HG02840 (cell line): ENCODE measurements at regions not wholly inside any gene's neighbourhood (a gene's known extent, or its start where the extent isn't known, plus 50 kb on each side); places are given as distances from the start of the nearest gene placed in this dataset.
"Not testable (repeated sequence)": the region's sequence is repeated elsewhere in the genome, so short reads cannot be mapped to it uniquely, and the experiment has no call there.

ENCODE experiments used
- ATAC-seq: cut with Tn5 transposase; IDR thresholded peaks from one replicate; pipeline ENCODE4 v1.9.1; 2021; ENCODE audit warnings: mild to moderate bottlenecking, moderate library complexity, moderate number of reproducible peaks; ENCODE audit not compliant: unreplicated experiment, low FRiP score

DNA sequence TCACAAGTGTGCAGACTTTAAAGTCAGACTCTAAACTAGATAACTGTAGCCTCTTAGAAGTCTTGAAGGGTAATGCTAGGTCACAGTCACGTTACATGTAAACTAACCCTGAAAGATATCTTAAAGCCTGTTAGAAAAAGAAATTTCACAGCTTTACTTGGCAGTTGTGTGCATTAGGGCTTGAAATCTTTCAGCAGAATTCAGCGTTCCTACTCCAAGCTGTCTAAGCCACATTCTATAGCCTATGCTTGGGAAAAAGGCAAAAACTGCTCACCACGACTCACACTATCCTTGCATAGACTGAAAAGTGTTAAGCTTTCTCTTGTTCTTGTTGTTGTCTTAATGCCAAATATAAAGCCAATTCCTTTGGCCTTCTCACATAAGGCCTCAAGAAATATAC lies 338.0 kb upstream of the SASH1 start:
- ATAC-seq: no peak

DNA sequence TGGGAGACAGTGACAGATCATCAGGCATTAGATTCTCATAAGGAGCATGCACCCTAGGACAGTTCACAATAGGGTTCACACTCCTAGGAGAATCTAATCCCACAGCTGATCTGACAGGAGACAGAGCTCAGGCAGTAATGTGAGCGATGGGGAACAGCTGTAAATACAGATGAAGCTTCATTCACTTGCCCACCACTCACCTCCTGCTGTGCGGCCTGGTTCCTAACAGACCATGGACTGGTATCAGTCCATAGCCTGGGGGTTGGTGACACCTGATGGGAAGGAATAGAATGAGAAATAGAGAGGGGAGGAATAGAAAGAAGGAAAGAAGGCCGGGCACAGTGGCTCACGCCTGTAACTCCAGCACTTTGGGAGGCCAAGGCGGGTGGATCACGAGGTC lies 336.8 kb upstream of the SASH1 start:
- ATAC-seq: no peak

DNA sequence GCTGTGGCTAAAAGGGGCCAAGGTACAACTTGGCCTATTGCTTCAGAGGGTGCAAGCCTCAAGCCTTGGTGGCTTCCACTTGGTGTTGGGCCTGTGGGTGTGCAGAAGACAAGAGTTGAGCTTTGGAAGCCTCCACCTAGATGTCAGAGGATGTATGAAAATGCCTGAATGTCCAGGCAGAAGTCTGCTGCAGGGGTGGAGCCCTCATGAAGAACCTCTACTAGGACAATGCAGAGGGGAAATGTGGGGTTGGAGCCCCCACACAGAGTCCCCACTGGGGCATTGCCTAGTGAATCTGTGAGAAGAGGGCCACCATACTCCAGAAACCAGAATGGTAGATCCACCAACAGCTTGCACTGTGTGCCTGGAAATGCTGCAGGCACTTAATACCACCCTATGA lies 332.1 kb upstream of the SASH1 start:
- not testable (repeated sequence) for ATAC-seq

DNA sequence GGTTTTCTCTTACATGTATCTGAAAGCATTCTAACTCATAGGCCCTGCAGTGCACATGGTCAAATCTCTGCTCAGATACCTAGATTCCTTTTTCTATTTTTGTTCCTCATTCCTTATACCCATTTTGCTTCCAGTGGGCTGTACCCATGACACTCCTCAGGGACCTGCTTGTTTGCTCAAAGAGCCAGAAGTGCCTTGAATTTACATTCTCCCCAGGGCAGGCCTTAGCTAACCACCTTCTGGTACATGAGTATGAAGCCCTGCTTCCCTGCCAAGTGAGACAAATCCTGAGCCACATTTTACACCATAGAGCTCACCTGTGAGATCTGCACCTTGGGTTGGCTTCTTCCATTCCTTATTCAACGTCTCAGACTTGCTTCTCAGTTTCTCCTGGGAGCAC lies 326.6 kb upstream of the SASH1 start:
- ATAC-seq: no peak

DNA sequence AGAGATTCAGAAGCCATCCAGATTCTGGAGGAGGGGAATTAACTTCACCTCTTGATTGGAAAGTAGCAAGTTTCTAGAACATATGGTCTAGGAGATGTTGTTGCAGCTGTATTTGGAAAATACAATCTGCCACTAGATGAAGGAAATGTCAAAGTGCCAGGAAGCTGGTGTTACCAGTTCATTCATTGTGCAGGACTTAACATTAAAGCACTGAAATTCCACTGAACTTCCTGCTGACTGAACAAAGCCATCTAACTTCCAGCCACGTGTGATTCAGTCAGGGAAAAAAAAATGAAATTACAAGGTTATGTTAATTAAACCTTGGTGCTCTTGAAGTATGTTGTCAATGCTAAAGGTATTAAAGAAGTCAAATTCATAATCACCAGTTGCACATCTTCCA lies 321.5 kb upstream of the SASH1 start:
- ATAC-seq: no peak

DNA sequence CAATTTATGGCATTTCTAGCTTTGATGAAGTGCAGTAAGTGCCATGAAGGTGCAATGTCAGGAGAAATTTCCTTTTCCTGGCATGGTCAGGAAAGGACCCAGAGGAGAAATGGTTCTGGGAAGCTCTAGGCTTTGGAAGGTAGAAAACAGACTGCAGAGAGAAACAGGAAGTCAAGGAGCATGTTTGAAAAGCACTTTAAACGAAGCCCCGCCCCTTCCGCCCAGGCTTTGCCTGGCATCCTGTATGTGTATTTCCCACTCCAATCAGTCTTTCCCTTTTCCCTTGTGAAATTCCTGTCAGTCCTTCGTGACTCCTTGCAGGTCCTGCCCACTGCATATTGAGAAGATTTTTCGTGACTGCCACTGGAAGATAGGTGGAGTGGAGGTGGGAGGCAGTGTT lies 320.9 kb upstream of the SASH1 start:
- no peak for ATAC-seq

DNA sequence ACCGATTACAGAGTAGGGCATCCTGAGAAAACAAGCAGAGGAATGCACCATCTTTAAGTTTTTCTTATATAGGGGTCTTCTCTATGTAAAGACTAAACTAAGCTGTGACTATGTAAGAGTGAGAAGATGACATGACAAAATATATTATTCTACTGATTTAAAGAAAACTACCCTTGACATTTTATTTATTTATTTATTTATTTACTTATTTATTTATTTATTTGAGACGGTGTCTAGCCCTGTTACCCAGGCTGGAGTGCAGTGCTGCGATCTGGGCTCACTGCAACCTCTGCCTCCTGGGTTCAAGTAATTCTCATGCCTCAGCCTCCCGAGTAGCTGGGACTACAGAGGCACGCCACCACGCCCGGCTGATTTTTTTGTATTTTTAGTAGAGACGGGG lies 320.4 kb upstream of the SASH1 start:
- ATAC-seq: not testable (repeated sequence)

DNA sequence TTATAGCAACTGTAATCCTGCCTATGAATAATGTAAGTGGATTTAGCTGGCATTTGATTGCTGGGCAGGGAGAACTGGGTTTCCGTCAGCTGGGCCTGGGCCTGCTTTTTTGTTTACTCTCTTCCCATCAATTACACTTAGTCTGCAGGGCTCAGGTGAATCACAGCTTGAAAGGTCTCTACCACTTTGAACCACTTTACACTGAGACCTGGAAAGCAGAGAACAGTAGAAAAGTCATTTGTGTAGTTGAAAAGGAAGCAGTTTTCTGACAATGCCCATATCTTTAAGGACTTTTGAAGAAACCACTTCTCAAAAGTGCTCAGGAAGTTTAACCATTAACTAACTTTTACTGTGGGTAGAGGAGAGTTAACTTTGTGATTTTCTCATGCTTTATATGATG lies 315.4 kb upstream of the SASH1 start:
- no peak for ATAC-seq

DNA sequence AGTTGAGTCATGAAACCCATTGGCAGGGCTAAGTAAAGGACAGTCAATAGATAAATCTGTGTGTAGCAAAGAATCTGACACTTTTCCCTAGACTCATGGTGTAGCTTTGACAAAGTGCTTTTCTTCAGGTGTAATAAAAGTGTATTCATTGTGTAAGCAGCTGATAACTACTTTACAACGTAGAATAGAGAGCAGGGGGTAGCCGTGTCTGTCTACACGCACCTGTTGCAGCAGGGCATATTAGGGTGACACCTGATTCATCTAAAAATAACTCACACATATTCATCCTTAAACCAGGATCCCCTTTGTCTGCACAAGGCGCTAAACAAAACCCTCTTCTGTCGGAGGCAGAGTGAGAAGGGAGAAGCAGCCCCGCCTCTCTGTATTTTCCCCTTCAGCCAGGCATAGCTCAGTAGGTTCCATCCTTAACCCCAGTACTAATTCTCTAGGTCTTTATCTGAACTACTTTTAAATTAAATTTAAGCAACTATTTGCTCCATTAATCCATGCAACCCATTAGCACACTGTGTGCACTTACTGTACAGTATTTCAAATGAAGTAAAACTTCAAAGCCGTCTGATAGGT lies 306.7 kb upstream of the SASH1 start:
- no peak for ATAC-seq

DNA sequence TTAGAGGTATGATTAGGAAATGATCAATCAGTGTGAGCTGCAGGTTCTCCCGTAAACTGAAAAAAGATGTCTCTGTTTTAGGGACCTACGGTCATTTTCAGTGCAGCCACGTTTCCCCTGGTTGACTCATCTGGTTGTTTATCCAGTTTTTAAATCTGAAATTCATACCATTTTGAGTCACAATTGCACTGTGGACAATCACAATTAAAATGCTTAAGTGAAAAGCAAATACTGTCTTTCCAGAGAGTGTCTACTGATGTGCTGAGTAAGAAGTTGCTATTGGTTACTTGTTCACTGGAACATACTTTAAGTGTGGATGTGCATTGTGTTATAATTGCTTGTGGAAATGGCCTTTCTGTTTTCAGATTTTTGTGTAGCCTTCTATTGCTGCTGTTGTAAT lies 305.1 kb upstream of the SASH1 start:
- ATAC-seq: no peak

DNA sequence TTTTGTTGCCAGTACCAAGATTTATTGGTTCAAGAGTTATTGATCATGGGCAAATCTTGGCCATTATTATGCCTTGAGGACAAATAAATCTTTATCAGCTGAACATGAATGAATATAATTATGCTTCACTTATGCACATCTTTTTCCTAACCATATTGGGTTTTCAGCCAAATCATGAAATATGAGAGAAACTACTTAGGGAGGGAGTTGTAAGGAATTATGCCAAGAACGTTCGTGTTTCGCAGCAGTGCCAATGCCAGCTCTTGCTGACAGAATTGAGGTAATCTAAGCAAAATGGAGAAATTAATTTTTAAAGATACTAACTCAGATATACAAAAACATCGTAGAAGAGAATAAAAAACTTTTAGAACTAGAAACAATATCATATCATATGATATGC lies 301.1 kb upstream of the SASH1 start:
- no peak for ATAC-seq

DNA sequence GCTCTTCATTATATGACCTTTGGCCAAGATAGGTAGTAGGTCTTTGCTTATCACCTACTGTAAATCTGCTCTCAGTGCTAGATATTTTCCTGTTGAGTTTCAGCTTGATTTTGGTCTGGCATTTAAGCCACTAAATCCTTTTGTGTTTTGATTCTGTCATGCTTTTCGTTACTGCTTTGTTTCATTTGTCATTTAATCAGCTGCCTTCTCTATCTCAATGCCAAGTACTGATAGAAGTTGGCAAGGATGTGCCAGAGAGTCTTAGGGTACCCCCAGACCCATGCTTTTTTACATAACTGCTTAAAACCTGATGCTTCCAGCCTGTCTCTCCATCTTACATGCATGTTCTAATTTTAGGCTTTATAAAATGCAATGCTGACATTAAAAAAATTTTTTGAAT lies 300.1 kb upstream of the SASH1 start:
- no peak for ATAC-seq

DNA sequence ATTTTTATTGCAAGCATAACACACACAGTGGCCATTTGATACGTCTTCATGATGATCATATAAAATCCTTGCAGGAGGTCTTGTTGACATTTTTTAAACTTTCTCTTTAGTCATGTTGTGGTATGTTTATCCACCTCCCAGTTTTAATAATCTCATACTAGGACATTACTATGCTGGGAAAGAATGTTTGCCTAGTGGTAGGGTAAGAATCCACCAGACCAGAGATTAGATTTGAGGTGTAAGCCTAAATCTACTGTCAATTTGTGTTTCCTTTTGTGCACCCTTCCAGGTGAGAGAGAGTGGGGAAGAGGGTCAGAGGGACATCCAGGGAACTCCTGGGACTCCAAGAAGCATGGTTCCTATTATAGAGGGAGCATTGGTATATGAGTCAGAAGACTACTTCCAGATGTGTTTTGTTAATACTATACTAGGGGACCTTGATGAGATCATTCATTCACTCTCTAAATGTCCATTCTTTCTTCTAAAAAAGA lies 298.3 kb upstream of the SASH1 start:
- ATAC-seq: no peak

DNA sequence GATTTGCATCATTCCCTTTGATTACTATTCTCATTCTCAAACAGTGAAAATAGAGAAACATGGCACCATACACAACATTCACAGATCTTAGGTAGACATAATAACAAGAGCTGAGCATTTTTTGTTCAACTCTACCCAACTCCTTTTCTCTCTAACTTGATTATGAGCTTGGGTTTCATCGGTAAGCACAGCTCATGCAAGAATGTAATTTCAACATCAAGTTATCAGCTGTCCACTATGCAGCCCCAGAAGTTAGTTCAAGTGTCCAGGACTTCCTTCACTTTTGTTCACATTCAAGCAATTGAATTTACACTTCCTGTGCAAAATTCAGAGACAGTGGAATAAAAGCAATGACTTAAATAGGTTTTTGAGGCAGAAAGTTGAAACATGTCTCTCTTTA lies 297.7 kb upstream of the SASH1 start:
- no peak for ATAC-seq

DNA sequence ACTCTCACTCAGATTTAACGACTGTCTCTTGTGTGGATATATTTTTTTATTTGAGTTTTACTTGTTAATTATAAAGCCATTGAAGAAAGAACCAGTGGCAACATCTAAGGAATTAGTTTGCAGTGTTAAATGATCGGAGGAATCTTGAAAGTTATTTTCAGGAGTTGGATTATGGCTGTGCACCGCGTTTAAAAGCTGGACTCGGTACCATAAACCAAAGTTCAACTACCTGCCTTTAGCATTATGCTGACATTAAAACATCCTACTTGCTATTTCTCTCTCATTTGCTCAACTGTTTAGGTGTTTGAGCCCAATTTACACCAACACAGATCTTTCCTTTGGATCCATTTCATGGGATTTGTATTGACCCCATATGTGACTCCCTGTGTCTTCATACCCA lies 289.4 kb upstream of the SASH1 start:
- ATAC-seq: no peak

DNA sequence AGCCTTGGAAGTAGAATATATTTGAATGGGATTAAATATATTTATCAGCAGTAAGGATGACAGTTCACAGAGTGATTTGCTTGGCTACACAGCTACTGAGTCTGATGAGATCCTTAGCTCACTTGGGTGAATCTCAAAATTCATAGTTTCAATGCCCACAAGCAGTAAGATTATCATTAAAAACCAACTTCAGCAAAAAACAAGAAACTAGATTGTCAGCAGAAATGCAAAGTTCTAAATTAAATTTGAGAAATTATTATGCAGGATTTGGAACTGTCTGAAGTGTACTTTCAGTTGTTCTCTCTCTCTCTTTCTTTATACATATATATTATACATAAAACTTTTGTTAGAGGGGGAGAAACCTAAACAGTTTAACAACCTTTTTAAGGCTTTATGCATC lies 288.8 kb upstream of the SASH1 start:
- no peak for ATAC-seq

DNA sequence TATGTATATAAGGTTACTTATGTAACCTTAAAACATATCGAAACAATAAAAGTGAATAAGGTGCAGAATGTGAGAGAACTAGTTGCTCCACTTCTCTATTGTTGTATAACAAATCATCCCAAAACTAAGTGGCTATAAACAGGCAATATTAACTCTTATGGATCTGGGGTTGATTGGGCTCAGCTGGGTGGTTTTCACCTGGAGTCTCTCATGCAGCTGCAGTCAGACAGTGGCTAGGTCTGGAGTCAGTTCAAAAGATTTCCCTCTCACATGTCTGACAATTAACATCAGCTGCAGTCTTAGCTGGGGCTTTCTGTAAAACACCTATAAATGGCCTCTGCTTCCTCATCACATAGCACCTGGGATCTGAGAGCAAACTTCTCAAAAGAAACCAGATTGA lies 288.4 kb upstream of the SASH1 start:
- ATAC-seq: no peak

DNA sequence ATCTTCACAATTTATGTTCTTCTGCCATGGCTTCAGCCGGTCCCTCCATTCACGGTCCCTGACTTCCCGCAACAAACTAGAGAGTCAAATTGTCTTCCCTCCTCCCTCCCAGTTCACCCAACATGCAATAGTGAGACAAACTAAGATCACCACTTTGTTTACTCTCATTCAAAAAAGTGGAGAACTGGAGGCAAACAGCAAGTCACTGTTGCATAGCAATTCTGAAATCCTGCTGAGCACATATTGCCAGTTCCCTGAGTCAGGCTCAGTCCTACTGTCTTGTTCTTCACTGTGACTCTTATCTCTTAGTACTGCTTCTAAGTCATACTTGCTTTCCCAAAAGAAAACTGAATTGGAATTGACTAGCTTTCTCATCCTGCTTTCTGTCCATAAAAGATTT lies 287.2 kb upstream of the SASH1 start:
- no peak for ATAC-seq

DNA sequence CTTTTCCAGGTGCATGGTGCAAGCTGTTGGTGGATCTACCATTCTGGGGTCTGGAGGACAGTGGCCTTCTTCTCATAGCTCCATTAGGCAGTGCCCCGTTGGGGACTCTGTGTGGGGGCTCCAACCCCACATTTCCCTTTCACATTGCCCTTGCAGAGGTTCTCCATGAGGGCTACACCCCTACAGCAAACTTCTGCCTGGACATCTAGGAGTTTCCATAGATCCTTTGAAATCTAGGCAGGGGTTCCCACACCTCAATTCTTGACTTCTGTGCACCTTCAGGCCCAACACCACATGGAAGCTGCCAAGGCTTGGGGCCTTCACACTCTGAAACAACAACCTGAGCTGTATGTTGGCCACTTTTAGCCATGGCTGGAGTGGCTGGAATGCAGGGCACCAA lies 282.8 kb upstream of the SASH1 start:
- no peak for ATAC-seq

DNA sequence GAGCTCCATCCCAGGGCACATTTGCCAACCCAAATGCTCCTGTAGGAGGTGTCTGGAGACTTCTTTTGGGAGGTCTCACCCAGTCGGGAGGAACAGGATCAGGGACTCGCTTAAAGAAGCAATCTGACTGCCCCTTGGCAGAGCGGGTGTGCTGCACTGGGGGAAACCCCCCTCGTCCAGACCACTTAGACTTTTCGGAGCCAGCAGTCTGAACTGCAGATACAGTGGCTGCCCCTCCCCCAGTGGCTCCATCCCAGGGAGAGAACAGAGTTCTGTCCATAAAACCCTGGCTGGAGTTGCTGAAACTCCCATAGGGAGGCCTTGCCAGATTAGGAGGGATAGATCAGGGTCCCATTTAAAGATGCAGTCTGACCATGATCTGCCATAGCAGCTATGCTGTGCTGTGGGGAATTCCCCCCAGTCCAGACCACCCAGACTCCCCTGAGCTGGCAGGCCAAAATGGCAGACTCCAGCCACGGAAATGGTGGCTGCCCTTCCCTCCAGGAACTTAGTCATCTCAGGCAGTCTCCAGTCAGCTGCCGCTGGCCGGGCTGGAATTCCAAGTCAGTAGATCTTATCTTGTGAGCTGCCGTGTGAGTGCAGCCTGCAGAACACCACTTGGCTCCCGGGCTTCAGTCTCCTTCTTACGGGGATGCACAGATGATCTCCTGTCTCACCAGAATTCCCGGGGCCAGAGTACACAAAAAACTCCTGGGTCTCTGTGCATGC lies 278.1 kb upstream of the SASH1 start:
- ATAC-seq: no peak

DNA sequence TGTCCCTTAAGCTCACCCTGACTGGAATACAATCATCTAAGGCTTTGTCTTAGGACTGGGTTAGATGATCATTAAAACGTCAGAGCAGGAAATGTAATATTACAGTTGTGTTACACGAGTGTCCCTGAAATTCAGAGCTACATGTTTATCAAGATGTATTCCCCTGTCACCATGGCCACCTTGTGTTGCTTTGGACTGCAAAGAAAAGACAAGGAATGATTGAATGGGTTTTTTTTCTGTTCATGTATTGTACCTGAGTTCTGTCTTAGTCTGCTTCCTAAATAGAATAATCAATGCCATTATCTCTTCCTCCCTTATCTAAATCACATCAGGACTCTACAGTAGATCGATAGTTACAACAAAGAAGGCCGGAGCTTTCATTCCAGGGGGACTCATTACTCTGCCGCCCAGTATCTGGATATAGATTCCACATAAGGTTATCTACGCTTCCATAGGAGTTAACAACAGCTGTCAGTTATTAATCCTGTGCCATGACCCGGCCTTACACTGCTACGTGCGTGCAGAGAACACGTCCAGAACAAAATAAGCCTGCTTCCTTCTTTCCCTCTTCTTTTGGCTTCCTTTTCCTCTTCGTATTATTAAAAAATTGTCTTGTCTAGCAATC lies 274.1 kb upstream of the SASH1 start:
- ATAC-seq: no peak

DNA sequence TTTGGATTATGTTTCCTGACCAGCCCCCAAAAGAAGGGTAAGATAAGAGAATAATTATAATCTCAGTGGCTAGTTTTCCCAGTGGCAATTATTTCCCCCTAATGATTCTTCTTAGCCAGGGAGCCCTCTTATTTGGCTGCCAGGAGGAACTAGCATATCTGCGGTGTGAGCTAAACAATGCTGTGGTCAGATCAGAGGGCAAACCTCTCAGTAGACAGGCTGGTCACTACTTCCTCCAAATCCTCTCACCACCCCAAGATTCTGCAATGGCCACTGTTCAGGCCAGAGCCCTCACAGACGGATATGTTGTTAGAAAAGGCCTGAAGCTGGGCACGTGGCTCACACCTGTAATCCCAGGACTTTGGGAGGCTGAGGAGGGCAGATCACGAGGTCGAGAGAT lies 273.4 kb upstream of the SASH1 start:
- no peak for ATAC-seq
